Osteoblast (primary cell): ENCODE measurements at regions not wholly inside any gene's neighbourhood (a gene's known extent, or its start where the extent isn't known, plus 50 kb on each side); places are given as distances from the start of the nearest gene placed in this dataset.
"Not testable (repeated sequence)": the region's sequence is repeated elsewhere in the genome, so short reads cannot be mapped to it uniquely, and the experiment has no call there.

Experiments used
- DNase-seq: peaks from one replicate; pipeline ENCODE4 v3.0.0; 2011; ENCODE audit warnings: low spot score, mixed read lengths; ENCODE audit not compliant: insufficient read length; ENCODE audit errors: missing footprints
- H2AFZ ChIP-seq: 2 replicates; pipeline ENCODE4 v1.6.0; 2011; ENCODE audit warnings: mild to moderate bottlenecking, low read length
- H3K27ac ChIP-seq: 2 replicates; pipeline ENCODE4 v1.5.1; 2011; ENCODE audit warnings: mild to moderate bottlenecking, low read depth, low read length, moderate library complexity
- H3K27me3 ChIP-seq: 2 replicates; pipeline ENCODE4 v1.6.0; 2012; ENCODE audit warnings: mild to moderate bottlenecking, control low read depth, inconsistent platforms, low read length, moderate library complexity; ENCODE audit not compliant: insufficient read depth
- H3K36me3 ChIP-seq: 2 replicates; pipeline ENCODE4 v1.5.1; 2011; ENCODE audit warnings: mild to moderate bottlenecking, low read length, control low read depth, moderate library complexity; ENCODE audit not compliant: insufficient read depth
- H3K4me1 ChIP-seq: 2 replicates; pipeline ENCODE4 v1.5.1; 2011; ENCODE audit warnings: mild to moderate bottlenecking, low read length, control low read depth, moderate library complexity; ENCODE audit not compliant: insufficient read depth
- H3K4me2 ChIP-seq: 2 replicates; pipeline ENCODE4 v1.6.0; 2011; ENCODE audit warnings: mild to moderate bottlenecking, low read length; ENCODE audit not compliant: insufficient read depth
- H3K4me3 ChIP-seq: fragments of 200-600 bp; sonication (generic); 3 replicates; pipeline ENCODE4 v1.5.1; 2012; ENCODE audit warnings: mild to moderate bottlenecking, low read length, inconsistent platforms; ENCODE audit not compliant: insufficient read depth
- H3K79me2 ChIP-seq: 2 replicates; pipeline ENCODE4 v1.6.0; 2012; ENCODE audit warnings: mild to moderate bottlenecking, low read length, control low read depth, inconsistent platforms; ENCODE audit not compliant: insufficient read depth
- H3K9me3 ChIP-seq: 2 replicates; pipeline ENCODE4 v1.5.1; 2011; ENCODE audit warnings: low read depth, low read length, control low read depth
- H4K20me1 ChIP-seq: 2 replicates; pipeline ENCODE4 v1.6.0; 2012; ENCODE audit warnings: mild to moderate bottlenecking, low read length, control low read depth; ENCODE audit not compliant: insufficient read depth
- TF ChIP-seq, protein P1 (sequence below): IDR thresholded peaks from 2 replicates; pipeline ENCODE4 v1.5.1; 2011; ENCODE audit warnings: mild to moderate bottlenecking, low read depth, low read length, moderate library complexity; ENCODE audit errors: extremely low read depth

DNA sequence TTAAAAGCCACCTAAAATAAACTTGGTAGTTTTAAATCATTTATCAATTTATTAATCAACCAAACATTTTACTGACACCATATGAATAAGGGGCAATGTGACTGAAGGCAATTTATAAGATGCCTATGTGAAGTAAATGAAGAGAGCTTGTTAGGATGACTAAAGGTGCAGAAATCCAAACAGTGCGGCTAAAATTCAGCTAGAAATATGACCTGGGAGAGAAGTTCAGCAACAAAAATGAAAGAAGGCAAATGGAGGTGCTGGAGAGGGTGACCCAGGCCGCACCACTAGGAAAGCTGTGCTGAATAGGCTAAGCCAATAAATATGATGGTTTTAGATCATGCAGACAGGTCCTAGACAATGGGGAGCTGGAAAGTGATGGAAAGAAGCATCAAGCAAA is 403.7 kb downstream of the BTG1 start:
- peaks cover 2% of the 10 kb centered on the region for H3K4me1 ChIP-seq
- no peak overlapping the region for H3K4me3 ChIP-seq
- no peak for DNase-seq
- no peaks in the 10 kb centered on the region for H3K27me3 ChIP-seq
- no peak overlapping the region for H3K4me2 ChIP-seq
- H2AFZ ChIP-seq = no peak overlapping the region
- H3K27ac ChIP-seq = no peak overlapping the region
- no peaks in the 10 kb centered on the region for H4K20me1 ChIP-seq
- H3K36me3 ChIP-seq = no peaks in the 10 kb centered on the region
- no peaks in the 10 kb centered on the region for H3K9me3 ChIP-seq
- H3K79me2 ChIP-seq = no peaks in the 10 kb centered on the region
- TF ChIP-seq, protein P1, sequence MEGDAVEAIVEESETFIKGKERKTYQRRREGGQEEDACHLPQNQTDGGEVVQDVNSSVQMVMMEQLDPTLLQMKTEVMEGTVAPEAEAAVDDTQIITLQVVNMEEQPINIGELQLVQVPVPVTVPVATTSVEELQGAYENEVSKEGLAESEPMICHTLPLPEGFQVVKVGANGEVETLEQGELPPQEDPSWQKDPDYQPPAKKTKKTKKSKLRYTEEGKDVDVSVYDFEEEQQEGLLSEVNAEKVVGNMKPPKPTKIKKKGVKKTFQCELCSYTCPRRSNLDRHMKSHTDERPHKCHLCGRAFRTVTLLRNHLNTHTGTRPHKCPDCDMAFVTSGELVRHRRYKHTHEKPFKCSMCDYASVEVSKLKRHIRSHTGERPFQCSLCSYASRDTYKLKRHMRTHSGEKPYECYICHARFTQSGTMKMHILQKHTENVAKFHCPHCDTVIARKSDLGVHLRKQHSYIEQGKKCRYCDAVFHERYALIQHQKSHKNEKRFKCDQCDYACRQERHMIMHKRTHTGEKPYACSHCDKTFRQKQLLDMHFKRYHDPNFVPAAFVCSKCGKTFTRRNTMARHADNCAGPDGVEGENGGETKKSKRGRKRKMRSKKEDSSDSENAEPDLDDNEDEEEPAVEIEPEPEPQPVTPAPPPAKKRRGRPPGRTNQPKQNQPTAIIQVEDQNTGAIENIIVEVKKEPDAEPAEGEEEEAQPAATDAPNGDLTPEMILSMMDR = no peak

DNA sequence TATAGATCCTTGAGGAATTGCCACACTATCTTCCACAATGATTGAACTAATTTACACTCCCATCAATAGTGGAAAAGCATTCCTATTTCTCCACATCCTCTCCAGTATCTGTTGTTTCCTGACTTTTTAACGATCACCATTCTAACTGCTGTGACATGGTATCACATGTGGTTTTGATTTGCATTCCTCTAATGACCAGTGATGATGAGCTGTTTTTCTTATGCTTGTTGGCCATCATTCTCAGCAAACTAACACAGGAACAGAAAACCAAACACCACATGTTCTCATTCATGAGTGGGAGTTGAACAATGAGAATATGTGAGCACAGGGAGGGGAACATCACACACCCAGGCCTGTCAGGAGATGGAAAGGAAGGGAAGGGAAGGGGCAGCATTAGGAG is 411.8 kb downstream of the BTG1 start:
- not testable (repeated sequence) for H3K36me3 ChIP-seq, H2AFZ ChIP-seq, H3K4me2 ChIP-seq, H3K27me3 ChIP-seq, DNase-seq, H3K4me3 ChIP-seq, H3K27ac ChIP-seq, H3K4me1 ChIP-seq, H4K20me1 ChIP-seq, H3K79me2 ChIP-seq, H3K9me3 ChIP-seq

DNA sequence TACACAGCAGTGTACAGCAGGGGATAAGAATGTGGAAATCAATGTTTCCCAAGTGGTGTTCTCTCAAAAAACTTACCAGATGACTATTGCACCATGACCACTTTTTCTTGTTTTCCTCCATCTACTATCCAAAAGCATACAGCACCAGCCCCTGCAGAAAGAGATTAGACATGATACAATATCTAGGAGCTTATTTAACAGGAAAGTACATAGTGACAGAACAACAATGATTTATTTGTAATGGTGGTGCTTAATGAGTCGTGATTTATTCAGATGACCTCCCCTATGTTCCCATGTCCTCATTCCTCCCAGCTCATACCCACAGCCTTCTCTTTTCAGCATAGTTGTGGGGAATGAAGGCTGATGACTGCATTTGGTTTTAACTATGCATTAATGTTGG is 413.6 kb downstream of the BTG1 start:
- Histone ChIP-seq H3K27ac (no peak overlapping the region), H3K4me2 (no peak overlapping the region), H2AFZ (no peak overlapping the region), H3K9me3 (no peaks in the 10 kb centered on the region), H3K4me1 (no peaks in the 10 kb centered on the region), H4K20me1 (no peaks in the 10 kb centered on the region), H3K79me2 (no peaks in the 10 kb centered on the region), H3K4me3 (no peak overlapping the region), H3K27me3 (no peaks in the 10 kb centered on the region), H3K36me3 (no peaks in the 10 kb centered on the region)
- TF ChIP-seq, protein P1 = no peak
- no peak for DNase-seq

DNA sequence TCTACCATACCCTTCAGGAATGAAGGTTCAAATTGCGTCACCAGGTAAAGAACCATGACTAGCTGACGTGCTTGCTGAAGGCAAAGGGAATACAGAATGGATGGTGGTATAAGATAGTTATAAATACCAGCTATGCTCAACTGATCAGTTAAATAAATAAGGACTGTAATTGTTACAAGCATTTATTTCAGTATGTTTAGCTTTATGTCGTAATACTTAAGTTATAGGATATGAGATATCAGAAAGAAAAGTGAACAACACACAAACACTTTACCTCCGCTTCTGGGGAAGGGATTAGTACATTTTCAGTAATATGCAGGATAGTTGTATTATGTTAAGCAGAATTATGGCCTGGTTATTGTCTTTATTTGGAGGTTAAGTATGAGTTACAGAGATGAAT is 416.1 kb downstream of the BTG1 start:
- H3K79me2 ChIP-seq = no peaks in the 10 kb centered on the region
- H4K20me1 ChIP-seq = no peaks in the 10 kb centered on the region
- H3K4me3 ChIP-seq = no peak overlapping the region
- H3K36me3 ChIP-seq = no peaks in the 10 kb centered on the region
- H3K27me3 ChIP-seq = no peaks in the 10 kb centered on the region
- H3K4me1 ChIP-seq = no peaks in the 10 kb centered on the region
- no peak overlapping the region for H3K4me2 ChIP-seq
- H3K9me3 ChIP-seq = no peaks in the 10 kb centered on the region
- TF ChIP-seq, protein P1 = no peak
- no peak for DNase-seq
- H2AFZ ChIP-seq = no peak overlapping the region
- H3K27ac ChIP-seq = no peak overlapping the region

DNA sequence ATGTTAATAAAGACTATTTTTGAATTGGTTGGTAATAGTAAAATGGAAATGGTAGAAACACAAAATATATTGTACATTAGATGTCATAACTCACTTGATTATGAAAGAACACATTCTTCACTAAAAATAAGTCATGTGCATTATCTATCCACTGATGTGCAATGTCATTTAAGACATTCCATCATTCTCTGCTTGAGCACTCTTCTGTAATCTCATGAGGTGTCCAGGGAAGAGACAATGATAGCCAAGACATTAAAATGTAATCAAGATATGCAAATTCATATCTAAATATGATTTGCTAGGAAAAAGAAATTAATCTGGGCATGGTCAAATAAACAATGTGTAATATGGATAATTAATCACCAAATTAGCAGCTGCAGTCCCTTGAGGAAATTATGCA is 422.5 kb downstream of the BTG1 start:
- Histone ChIP-seq H3K4me1 (no peaks in the 10 kb centered on the region), H4K20me1 (no peaks in the 10 kb centered on the region), H3K79me2 (no peaks in the 10 kb centered on the region), H3K4me3 (no peak overlapping the region), H3K4me2 (no peak overlapping the region), H3K36me3 (no peaks in the 10 kb centered on the region), H3K9me3 (no peaks in the 10 kb centered on the region), H3K27me3 (no peaks in the 10 kb centered on the region), H3K27ac (no peak overlapping the region), H2AFZ (no peak overlapping the region)
- TF ChIP-seq, protein P1 = no peak
- DNase-seq = no peak
